K562 (cell line): ENCODE measurements at regions not wholly inside any gene's neighbourhood (a gene's known extent, or its start where the extent isn't known, plus 50 kb on each side); places are given as distances from the start of the nearest gene placed in this dataset.

Experiments
- ATAC-seq: fragments of 200-7000 bp; cut with Tn5 transposase; 3 replicates; pipeline ENCODE4 v1.9.1; 2020; ENCODE audit warnings: moderate library complexity
- BruUV-seq: library from RNA; stranded (reverse); fragments of 400-500 nt; replicated peaks from 2 replicates; lab custom pipeline; 2021; lab: Mats Ljungman, UMichigan
- CTCF ChIA-PET: fragments of 300-600 bp; formaldehyde crosslinking; extraction: SDS; loops from one replicate; lab custom pipeline; 2021; ENCODE audit warnings: low intra/inter-chr PET ratio; lab: Yijun Ruan, JAX
- POLR2A ChIA-PET: fragments of 300-600, 350-650 bp; sonication (Branson Sonifier 250); formaldehyde crosslinking; extraction: SDS; loops from one replicate; lab custom pipeline; 2021; ENCODE audit warnings: antibody characterized with exemption, inconsistent platforms; lab: Yijun Ruan, JAX
- DNase-seq, 4 experiments: peaks; one replicate each; pipeline versions ENCODE4 v3.0.0 to v3.0.0-alpha.2; 2011 to 2018; ENCODE audit warnings: low spot score in 3 of 4, mixed read lengths in 3 of 4; ENCODE audit errors: extremely low read depth in 1 of 4
- FAIRE-seq: peaks from 2 replicates; lab custom pipeline; 2011; peaks lifted over from hg19 to GRCh38; lab: Jason Lieb, UNC
- H2AFZ ChIP-seq: 2 replicates; pipeline ENCODE4 v1.6.0; 2011; ENCODE audit warnings: low read depth, low read length, control low read depth, inconsistent platforms
- H3K27ac ChIP-seq: fragments of 200-600 bp; 3 replicates; pipeline ENCODE4 v1.8.0; 2011; ENCODE audit warnings: low read depth, mild to moderate bottlenecking, control low read depth, inconsistent platforms, low read length, moderate library complexity, mixed read lengths; ENCODE audit errors: extremely low read depth
- H3K27me3 ChIP-seq, 2 experiments: fragments of 300-600 bp in 1 of 2; 2 replicates in 1 of 2; 3 replicates in 1 of 2; pipeline versions ENCODE4 v1.6.0 to v1.8.0; 2011; ENCODE audit warnings: inconsistent platforms in 2 of 2, low read length in 2 of 2, mild to moderate bottlenecking in 1 of 2, mixed read lengths in 1 of 2, moderate library complexity in 1 of 2; ENCODE audit not compliant: control insufficient read depth in 2 of 2, insufficient read depth in 2 of 2
- H3K36me3 ChIP-seq: fragments of 300-600 bp; 3 replicates; pipeline ENCODE4 v1.8.0; 2011; ENCODE audit warnings: mild to moderate bottlenecking, low read length, inconsistent platforms; ENCODE audit not compliant: control insufficient read depth, insufficient read depth
- H3K4me1 ChIP-seq, 2 experiments: fragments of 200-600 bp in 1 of 2; replicated peaks in 1 of 2; 2 replicates in 1 of 2; 3 replicates in 1 of 2; pipeline versions ENCODE4 v1.5.1 to v1.8.0; 2011; ENCODE audit warnings: inconsistent platforms in 2 of 2, low read length in 2 of 2, mild to moderate bottlenecking in 1 of 2, mixed read lengths in 1 of 2, moderate library complexity in 1 of 2; ENCODE audit not compliant: control insufficient read depth in 2 of 2, insufficient read depth in 2 of 2
- H3K4me2 ChIP-seq: 2 replicates; pipeline ENCODE4 v1.6.1; 2011; ENCODE audit warnings: low read length, control low read depth, inconsistent platforms, mixed read lengths; ENCODE audit not compliant: insufficient read depth
- H3K4me3 ChIP-seq: fragments of 200-600 bp; sonication (generic), shearing (Covaris generic); 2 replicates; pipeline ENCODE4 v1.5.1; 2016; ENCODE audit warnings: control low read depth, inconsistent platforms
- H3K79me2 ChIP-seq: fragments of 200-600 bp; 3 replicates; pipeline ENCODE4 v1.8.0; 2011; ENCODE audit warnings: low read length, inconsistent platforms; ENCODE audit not compliant: control insufficient read depth, insufficient read depth
- H3K9ac ChIP-seq, 2 experiments: 2 replicates each; pipeline versions ENCODE4 v1.6.0 to v1.6.1; 2011; ENCODE audit warnings: low read depth in 2 of 2, low read length in 2 of 2, control low read depth in 1 of 2, inconsistent platforms in 1 of 2, mild to moderate bottlenecking in 1 of 2, mixed read lengths in 1 of 2; ENCODE audit not compliant: insufficient read depth in 1 of 2
- H3K9me1 ChIP-seq: one replicate; pipeline ENCODE4 v1.6.0; 2011; ENCODE audit warnings: inconsistent platforms, mild to moderate bottlenecking, low read length, moderate library complexity; ENCODE audit not compliant: control insufficient read depth, insufficient read depth
- H3K9me3 ChIP-seq: replicated peaks from 2 replicates; pipeline ENCODE4 v1.5.1; 2011; ENCODE audit warnings: low read depth, low read length, inconsistent platforms; ENCODE audit not compliant: control insufficient read depth, insufficient read depth
- H4K20me1 ChIP-seq: replicated peaks from 2 replicates; pipeline ENCODE4 v1.6.1; 2011; ENCODE audit warnings: low read length, inconsistent platforms, mixed read lengths; ENCODE audit not compliant: control insufficient read depth, insufficient read depth
- BCOR ChIP-seq: fragments of 450-650 bp; IDR thresholded peaks from 2 replicates; pipeline ENCODE4 v1.6.1; 2016
- BHLHE40 ChIP-seq: IDR thresholded peaks from 2 replicates; pipeline ENCODE4 v1.6.1; 2011; ENCODE audit warnings: low read length, improper control_type of control experiment
- CBFA2T3 ChIP-seq: fragments of 450-650 bp; IDR thresholded peaks from 2 replicates; pipeline ENCODE4 v1.6.1; 2017
- FOXM1 ChIP-seq, 2 experiments: fragments of 450-650 bp in 1 of 2; sonication (generic) in 1 of 2; formaldehyde crosslinking in 1 of 2; IDR thresholded peaks; 2 replicates each; pipeline versions ENCODE4 v1.6.1 to v1.9.0; 2017 to 2022; ENCODE audit warnings: low read depth in 2 of 2, mild to moderate bottlenecking in 2 of 2, missing genetic modification reagents in 1 of 2, moderate library complexity in 1 of 2
- HDAC3 ChIP-seq: fragments of 450-650 bp; IDR thresholded peaks from 2 replicates; pipeline ENCODE4 v1.6.1; 2018; ENCODE audit warnings: borderline replicate concordance, mild to moderate bottlenecking, moderate library complexity; ENCODE audit not compliant: partially characterized antibody
- HDAC8 ChIP-seq: fragments of 450-650 bp; IDR thresholded peaks from 2 replicates; pipeline ENCODE4 v1.6.1; 2016; ENCODE audit warnings: mild to moderate bottlenecking, missing genetic modification characterization, moderate library complexity, missing compliant biosample characterization
- HIVEP1 ChIP-seq: fragments of 250-450 bp; sonication (Bioruptor Pico); IDR thresholded peaks from 2 replicates; pipeline ENCODE4 v1.4.0; 2020; ENCODE audit warnings: mild to moderate bottlenecking
- KLF13 ChIP-seq: fragments of 450-650 bp; IDR thresholded peaks from 2 replicates; pipeline ENCODE4 v1.6.1; 2016; ENCODE audit warnings: missing genetic modification characterization, low read depth, mild to moderate bottlenecking, missing compliant biosample characterization, moderate library complexity, borderline replicate concordance
- NR2F6 ChIP-seq: fragments of 450-650 bp; formaldehyde crosslinking; IDR thresholded peaks from 2 replicates; pipeline ENCODE4 v1.4.0; 2020; ENCODE audit warnings: mild to moderate bottlenecking
- POLR2AphosphoS2 ChIP-seq: IDR thresholded peaks from 2 replicates; pipeline ENCODE4 v1.6.1; 2012; ENCODE audit warnings: low read length, improper control_type of control experiment
- TRIM24 ChIP-seq, 2 experiments: fragments of 450-650 bp; IDR thresholded peaks; 2 replicates each; pipeline ENCODE4 v1.6.1; 2016
- TRIM28 ChIP-seq: fragments of 450-650 bp; IDR thresholded peaks from 2 replicates; pipeline ENCODE4 v1.6.1; 2017
- ZNF212 ChIP-seq: fragments of 450-650 bp; formaldehyde crosslinking; IDR thresholded peaks from 2 replicates; pipeline ENCODE4 v1.4.0; 2020; ENCODE audit warnings: mild to moderate bottlenecking
- ZNF239 ChIP-seq: fragments of 250-450 bp; sonication (Bioruptor Pico); IDR thresholded peaks from 2 replicates; pipeline ENCODE4 v1.4.0; 2020; ENCODE audit warnings: mild to moderate bottlenecking
- WGBS: fragments of 100-300 bp; shearing (Covaris generic); methylation state at CpG from one replicate; pipeline ENCODE4 v1.1.6; 2016; ENCODE audit warnings: low coverage, mixed read lengths; ENCODE audit not compliant: insufficient coverage; ENCODE audit errors: missing lambda C conversion rate; 5-methylcytosine and 5-hydroxymethylcytosine counted together
- in situ Hi-C: fragments of 300-500 bp; cut with MboI; formaldehyde crosslinking; loops from 4 replicates; pipeline ENCODE4 v1.15.0; 2018; ENCODE audit warnings: inconsistent platforms, mixed read lengths
- intact Hi-C: fragments of 100-400 bp; cut with micrococcal nuclease; formaldehyde crosslinking; loops from 2 replicates; pipeline ENCODE4 v1.14.2; 2022
- TF ChIP-seq, protein P1 (sequence below): fragments of 250-450 bp; sonication (Bioruptor Pico); IDR thresholded peaks from 2 replicates; pipeline ENCODE4 v1.8.0; 2022; ENCODE audit warnings: moderate library complexity, mild to moderate bottlenecking, inconsistent platforms
- TF ChIP-seq, protein P2 (sequence below): fragments of 450-650 bp; conservative IDR thresholded peaks from 2 replicates; pipeline ENCODE4 v1.6.1; 2016; ENCODE audit warnings: missing genetic modification characterization, low read depth, mild to moderate bottlenecking, control low read depth, missing compliant biosample characterization
- TF ChIP-seq, protein P3 (sequence below): fragments of 200-800 bp; sonication (Bioruptor generic); IDR thresholded peaks from 2 replicates; pipeline ENCODE4 v1.6.1; 2017; ENCODE audit warnings: missing genetic modification characterization, missing compliant biosample characterization

DNA sequence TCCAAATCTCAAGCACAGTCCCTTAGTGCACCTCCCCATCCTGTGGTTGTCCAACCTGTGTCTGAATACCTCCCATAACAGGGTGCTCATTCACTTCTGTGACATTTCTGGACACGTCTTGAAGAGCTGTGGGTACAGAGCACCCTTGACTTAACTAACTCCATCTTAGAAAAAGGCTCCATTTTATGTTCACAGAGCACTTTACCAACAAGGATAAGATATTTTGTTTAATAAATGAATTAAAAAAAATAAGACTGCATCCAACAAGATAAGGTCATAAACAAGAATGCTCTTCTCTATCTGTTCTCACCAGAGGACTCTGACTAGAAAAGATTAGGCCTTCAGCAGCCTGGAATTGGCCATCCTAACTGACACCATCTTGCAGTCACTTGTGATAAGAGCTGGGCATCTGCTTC, 335.2 kb upstream of the ZNF32 start:
- FAIRE-seq (no peak), ATAC-seq (peak; percentile 47), DNase-seq (no peak)
- Histone ChIP-seq H3K9ac (no peak overlapping the region), H3K4me2 (no peak overlapping the region), H3K4me3 (no peak overlapping the region), H3K36me3 (no peaks in the 10 kb centered on the region), H3K9me1 (no peaks in the 10 kb centered on the region), H3K27ac (no peak overlapping the region), H3K79me2 (no peaks in the 10 kb centered on the region), H3K4me1 (peaks cover 7 to 16% of the 10 kb centered on the region in 2 experiments; a peak in 4 of 5 replicates), H2AFZ (no peak overlapping the region), H3K9me3 (no peaks in the 10 kb centered on the region), H4K20me1 (no peaks in the 10 kb centered on the region), H3K27me3 (peaks cover 0 to 13% of the 10 kb centered on the region in 2 experiments; a peak in 2 of 5 replicates)
- WGBS = 5% methylated on average over 1 of the region's 1 CpG
- intact Hi-C loops (no loop called here), in situ Hi-C loops (no loop called here)
- BruUV-seq = no TSS peak
- CTCF ChIA-PET = no interaction called here
- POLR2A ChIA-PET = interaction anchor here (0.8 to 1.8 kb wide), 4 partner anchors 10 to 20 kb away, joined by 3 to 4 read pairs (median 4); no protein-coding TSS in a partner anchor
- TF ChIP-seq, protein P1, sequence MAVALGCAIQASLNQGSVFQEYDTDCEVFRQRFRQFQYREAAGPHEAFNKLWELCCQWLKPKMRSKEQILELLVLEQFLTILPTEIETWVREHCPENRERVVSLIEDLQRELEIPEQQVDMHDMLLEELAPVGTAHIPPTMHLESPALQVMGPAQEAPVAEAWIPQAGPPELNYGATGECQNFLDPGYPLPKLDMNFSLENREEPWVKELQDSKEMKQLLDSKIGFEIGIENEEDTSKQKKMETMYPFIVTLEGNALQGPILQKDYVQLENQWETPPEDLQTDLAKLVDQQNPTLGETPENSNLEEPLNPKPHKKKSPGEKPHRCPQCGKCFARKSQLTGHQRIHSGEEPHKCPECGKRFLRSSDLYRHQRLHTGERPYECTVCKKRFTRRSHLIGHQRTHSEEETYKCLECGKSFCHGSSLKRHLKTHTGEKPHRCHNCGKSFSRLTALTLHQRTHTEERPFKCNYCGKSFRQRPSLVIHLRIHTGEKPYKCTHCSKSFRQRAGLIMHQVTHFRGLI (CRISPR knock-in tag) = peak; percentile 73
- TF ChIP-seq, protein P2, sequence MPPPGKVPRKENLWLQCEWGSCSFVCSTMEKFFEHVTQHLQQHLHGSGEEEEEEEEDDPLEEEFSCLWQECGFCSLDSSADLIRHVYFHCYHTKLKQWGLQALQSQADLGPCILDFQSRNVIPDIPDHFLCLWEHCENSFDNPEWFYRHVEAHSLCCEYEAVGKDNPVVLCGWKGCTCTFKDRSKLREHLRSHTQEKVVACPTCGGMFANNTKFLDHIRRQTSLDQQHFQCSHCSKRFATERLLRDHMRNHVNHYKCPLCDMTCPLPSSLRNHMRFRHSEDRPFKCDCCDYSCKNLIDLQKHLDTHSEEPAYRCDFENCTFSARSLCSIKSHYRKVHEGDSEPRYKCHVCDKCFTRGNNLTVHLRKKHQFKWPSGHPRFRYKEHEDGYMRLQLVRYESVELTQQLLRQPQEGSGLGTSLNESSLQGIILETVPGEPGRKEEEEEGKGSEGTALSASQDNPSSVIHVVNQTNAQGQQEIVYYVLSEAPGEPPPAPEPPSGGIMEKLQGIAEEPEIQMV (tag) = no peak
- TF ChIP-seq KLF13 (tag) (0 out of 2 replicates have a peak, but pooled peaks have one; percentile 34), ZNF239 (CRISPR knock-in tag) (peak; percentile 68; the same call in 1 of the 2 replicates), FOXM1 (IDR thresholded peaks at IDR 0.05; ENCODE audit: low read depth) (peak; percentile 77), FOXM1 (CRISPR knock-in tag; IDR thresholded peaks at IDR 0.05; ENCODE audit: low read depth) (no peak), BCOR (no peak), HDAC3 (peak; percentile 59), TRIM28 (no peak), HIVEP1 (0 out of 2 replicates have a peak, but pooled peaks have one; percentile 55), POLR2AphosphoS2 (no peak), ZNF212 (CRISPR knock-in tag) (0 out of 2 replicates have a peak, but pooled peaks have one; percentile 52), NR2F6 (CRISPR knock-in tag) (peak; percentile 88; the same call in 1 of the 2 replicates), TRIM24 (IDR thresholded peaks at IDR 0.05) (peak in 1 of 2 experiments; percentile 26; a peak in 1 of 4 replicates), CBFA2T3 (peak; percentile 81), BHLHE40 (no peak), HDAC8 (tag) (peak; percentile 66; the same call in 1 of the 2 replicates)
- TF ChIP-seq, protein P3, sequence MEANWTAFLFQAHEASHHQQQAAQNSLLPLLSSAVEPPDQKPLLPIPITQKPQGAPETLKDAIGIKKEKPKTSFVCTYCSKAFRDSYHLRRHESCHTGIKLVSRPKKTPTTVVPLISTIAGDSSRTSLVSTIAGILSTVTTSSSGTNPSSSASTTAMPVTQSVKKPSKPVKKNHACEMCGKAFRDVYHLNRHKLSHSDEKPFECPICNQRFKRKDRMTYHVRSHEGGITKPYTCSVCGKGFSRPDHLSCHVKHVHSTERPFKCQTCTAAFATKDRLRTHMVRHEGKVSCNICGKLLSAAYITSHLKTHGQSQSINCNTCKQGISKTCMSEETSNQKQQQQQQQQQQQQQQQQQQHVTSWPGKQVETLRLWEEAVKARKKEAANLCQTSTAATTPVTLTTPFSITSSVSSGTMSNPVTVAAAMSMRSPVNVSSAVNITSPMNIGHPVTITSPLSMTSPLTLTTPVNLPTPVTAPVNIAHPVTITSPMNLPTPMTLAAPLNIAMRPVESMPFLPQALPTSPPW (CRISPR knock-in tag) = peak; percentile 14; the same call in 1 of the 2 replicates
